Prostate gland (tissue), 2 donors: ENCODE measurements at regions not wholly inside any gene's neighbourhood (a gene's known extent, or its start where the extent isn't known, plus 50 kb on each side); places are given as distances from the start of the nearest gene placed in this dataset.

Source experiments
- POLR2A ChIP-seq: fragments of 450-650 bp; IDR thresholded peaks from one replicate; pipeline ENCODE4 v1.6.1; 2016; ENCODE audit warnings: antibody characterized with exemption, mild to moderate bottlenecking
- POLR2AphosphoS5 ChIP-seq: sonication (generic); formaldehyde crosslinking; IDR thresholded peaks from one replicate; pipeline ENCODE4 v1.6.1; 2017; ENCODE audit warnings: antibody characterized with exemption
- TF ChIP-seq, protein P1 (sequence below), 4 experiments: fragments of 200-600 bp in 2 of 4; fragments of 450-650 bp in 2 of 4; sonication (generic) in 2 of 4; IDR thresholded peaks; 1 replicate in 3 of 4; 2 replicates in 1 of 4; pipeline ENCODE4 v1.5.1; 2016 to 2019; ENCODE audit warnings: antibody characterized with exemption in 4 of 4, mild to moderate bottlenecking in 2 of 4, moderate library complexity in 2 of 4

DNA sequence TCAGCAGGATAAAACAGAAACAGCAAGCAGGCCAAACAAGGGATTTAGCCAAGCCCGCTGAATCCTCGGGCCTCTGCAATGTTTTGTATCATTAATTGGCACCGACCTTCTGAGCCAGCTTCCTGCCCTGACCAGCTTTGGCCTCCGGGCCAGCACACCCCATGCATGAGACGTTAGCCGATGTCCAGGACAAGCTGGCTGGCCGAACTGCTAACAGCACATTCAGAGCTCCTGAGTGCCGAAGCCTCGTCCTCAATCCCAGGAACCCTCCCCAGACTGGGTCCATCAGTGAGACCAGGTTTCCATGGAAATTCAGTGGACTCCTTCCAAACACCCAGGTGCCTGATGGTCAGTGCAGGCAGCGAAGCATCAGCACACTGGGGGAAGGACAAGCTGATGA is 134.3 kb upstream of the PFKP start:
- TF ChIP-seq, protein P1, sequence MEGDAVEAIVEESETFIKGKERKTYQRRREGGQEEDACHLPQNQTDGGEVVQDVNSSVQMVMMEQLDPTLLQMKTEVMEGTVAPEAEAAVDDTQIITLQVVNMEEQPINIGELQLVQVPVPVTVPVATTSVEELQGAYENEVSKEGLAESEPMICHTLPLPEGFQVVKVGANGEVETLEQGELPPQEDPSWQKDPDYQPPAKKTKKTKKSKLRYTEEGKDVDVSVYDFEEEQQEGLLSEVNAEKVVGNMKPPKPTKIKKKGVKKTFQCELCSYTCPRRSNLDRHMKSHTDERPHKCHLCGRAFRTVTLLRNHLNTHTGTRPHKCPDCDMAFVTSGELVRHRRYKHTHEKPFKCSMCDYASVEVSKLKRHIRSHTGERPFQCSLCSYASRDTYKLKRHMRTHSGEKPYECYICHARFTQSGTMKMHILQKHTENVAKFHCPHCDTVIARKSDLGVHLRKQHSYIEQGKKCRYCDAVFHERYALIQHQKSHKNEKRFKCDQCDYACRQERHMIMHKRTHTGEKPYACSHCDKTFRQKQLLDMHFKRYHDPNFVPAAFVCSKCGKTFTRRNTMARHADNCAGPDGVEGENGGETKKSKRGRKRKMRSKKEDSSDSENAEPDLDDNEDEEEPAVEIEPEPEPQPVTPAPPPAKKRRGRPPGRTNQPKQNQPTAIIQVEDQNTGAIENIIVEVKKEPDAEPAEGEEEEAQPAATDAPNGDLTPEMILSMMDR (IDR thresholded peaks at IDR 0.05): no peak
- TF ChIP-seq POLR2A: no peak
- TF ChIP-seq POLR2AphosphoS5: no peak
